ENCODE measurements at regions not wholly inside any gene's neighbourhood (a gene's known extent, or its start where the extent isn't known, plus 50 kb on each side); places are given as distances from the start of the nearest gene placed in this dataset.

- TF ChIP-seq CEBPB (IDR thresholded peaks at IDR 0.05) = no peak
- no peak for TF ChIP-seq TAF1 (IDR thresholded peaks at IDR 0.05; ENCODE audit: low read depth)
- TF ChIP-seq NFIC (IDR thresholded peaks at IDR 0.05) = no peak
- no peak for TF ChIP-seq RAD21 (IDR thresholded peaks at IDR 0.05; ENCODE audit: low read depth)
- TF ChIP-seq REST (IDR thresholded peaks at IDR 0.05; ENCODE audit: low read depth) = no peak
- no peak for TF ChIP-seq YY1 (IDR thresholded peaks at IDR 0.05; ENCODE audit: low read depth)
- TF ChIP-seq EP300 (IDR thresholded peaks at IDR 0.05; ENCODE audit: borderline replicate concordance) = no peak
Observed at GRCh38 chr6:93985953-93986352, 566.6 kb upstream of the EPHA7 start.
